Effector memory CD8-positive, alpha-beta T cell (primary cell): ENCODE measurements at regions not wholly inside any gene's neighbourhood (a gene's known extent, or its start where the extent isn't known, plus 50 kb on each side); places are given as distances from the start of the nearest gene placed in this dataset.
"Not testable (repeated sequence)": the region's sequence is repeated elsewhere in the genome, so short reads cannot be mapped to it uniquely, and the experiment has no call there.

ENCODE experiments used
- ATAC-seq: fragments of 150-1000 bp; cut with Tn5 transposase; replicated peaks from 2 replicates; pipeline ENCODE4 v1.10.0; 2021; ENCODE audit warnings: mild to moderate bottlenecking, moderate library complexity
- DNase-seq, 3 experiments: peaks; one replicate each; pipeline ENCODE4 v3.0.0; 2021
- H3K27ac Mint-ChIP-seq, 2 donors: one replicate each; pipeline ENCODE4 v1.8.0; 2022; ENCODE audit warnings: mild to moderate bottlenecking in 2 of 2, mixed read lengths in 2 of 2, moderate library complexity in 2 of 2
- H3K27me3 Mint-ChIP-seq, 2 donors: one replicate each; pipeline ENCODE4 v1.8.0; 2022; ENCODE audit warnings: mixed read lengths in 2 of 2
- H3K36me3 Mint-ChIP-seq: one replicate; pipeline ENCODE4 v1.8.0; 2022; ENCODE audit warnings: mild to moderate bottlenecking, moderate library complexity, mixed read lengths; ENCODE audit not compliant: insufficient read depth
- H3K4me1 Mint-ChIP-seq, 2 donors: one replicate each; pipeline ENCODE4 v1.8.0; 2022; ENCODE audit warnings: low read depth in 2 of 2, mixed read lengths in 2 of 2
- H3K4me3 Mint-ChIP-seq, 2 donors: one replicate each; pipeline ENCODE4 v1.8.0; 2022; ENCODE audit warnings: mild to moderate bottlenecking in 2 of 2, mixed read lengths in 2 of 2, moderate library complexity in 2 of 2
- H3K9me3 Mint-ChIP-seq, 2 donors: one replicate each; pipeline ENCODE4 v1.8.0; 2022; ENCODE audit warnings: mixed read lengths in 2 of 2

- Mint-ChIP-seq H3K4me1 (no peaks in the 10 kb centered on the region), H3K4me3 (no peak overlapping the region), H3K9me3 (peaks cover 10 to 15% of the 10 kb centered on the region in 2 donors), H3K27me3 (no peaks in the 10 kb centered on the region), H3K36me3 (no peaks in the 10 kb centered on the region), H3K27ac (no peak overlapping the region)
- DNase-seq (no peak), ATAC-seq (no peak)
Observed at GRCh38 chr7:9029681-9030530, 596.5 kb downstream of the NXPH1 start.

GRCh38 chr7:9030976-9031375, 597.6 kb downstream of the NXPH1 start:
- Mint-ChIP-seq H3K36me3 (no peaks in the 10 kb centered on the region), H3K4me1 (no peaks in the 10 kb centered on the region), H3K27me3 (no peaks in the 10 kb centered on the region), H3K4me3 (no peak overlapping the region), H3K9me3 (peaks cover 10 to 16% of the 10 kb centered on the region in 2 donors), H3K27ac (no peak overlapping the region)
- ATAC-seq (no peak), DNase-seq (no peak)

GRCh38 chr7:9031386-9031785, 598.0 kb downstream of the NXPH1 start:
- no peak for ATAC-seq
- H3K4me1 Mint-ChIP-seq, result no peaks in the 10 kb centered on the region
- H3K4me3 Mint-ChIP-seq, result no peak overlapping the region
- no peaks in the 10 kb centered on the region for H3K36me3 Mint-ChIP-seq
- H3K27ac Mint-ChIP-seq, result no peak overlapping the region
- DNase-seq, result no peak
- no peaks in the 10 kb centered on the region for H3K27me3 Mint-ChIP-seq
- peaks cover 10 to 16% of the 10 kb centered on the region in 2 donors for H3K9me3 Mint-ChIP-seq

- H3K9me3 Mint-ChIP-seq, result peaks cover 0 to 8% of the 10 kb centered on the region in 2 donors
- no peak overlapping the region for H3K4me3 Mint-ChIP-seq
- no peaks in the 10 kb centered on the region for H3K27me3 Mint-ChIP-seq
- H3K4me1 Mint-ChIP-seq, result no peaks in the 10 kb centered on the region
- H3K36me3 Mint-ChIP-seq, result no peaks in the 10 kb centered on the region
- ATAC-seq (no peak), DNase-seq (no peak)
- no peak overlapping the region for H3K27ac Mint-ChIP-seq
Observed at GRCh38 chr7:9036080-9036479, 602.7 kb downstream of the NXPH1 start.

GRCh38 chr7:9071160-9071762, 637.9 kb downstream of the NXPH1 start:
- no peaks in the 10 kb centered on the region for H3K27me3 Mint-ChIP-seq
- H3K9me3 Mint-ChIP-seq, result peaks cover 9 to 14% of the 10 kb centered on the region in 2 donors
- H3K4me3 Mint-ChIP-seq, result no peak overlapping the region
- H3K27ac Mint-ChIP-seq, result no peak overlapping the region
- no peaks in the 10 kb centered on the region for H3K4me1 Mint-ChIP-seq
- H3K36me3 Mint-ChIP-seq, result no peaks in the 10 kb centered on the region
- ATAC-seq, result no peak
- DNase-seq, result no peak

GRCh38 chr7:9075774-9076173, 642.4 kb downstream of the NXPH1 start:
- H3K4me3 Mint-ChIP-seq, H3K27ac Mint-ChIP-seq, DNase-seq, ATAC-seq, H3K4me1 Mint-ChIP-seq, H3K27me3 Mint-ChIP-seq, H3K36me3 Mint-ChIP-seq, H3K9me3 Mint-ChIP-seq: not testable (repeated sequence)

- Mint-ChIP-seq H3K9me3 (peaks cover 2 to 9% of the 10 kb centered on the region in 2 donors), H3K27ac (no peak overlapping the region), H3K27me3 (no peaks in the 10 kb centered on the region), H3K4me1 (no peaks in the 10 kb centered on the region), H3K4me3 (no peak overlapping the region), H3K36me3 (peaks cover 3% of the 10 kb centered on the region)
- ATAC-seq, result no peak
- DNase-seq, result no peak
Observed at GRCh38 chr7:9082203-9082602, 648.8 kb downstream of the NXPH1 start.

GRCh38 chr7:9083837-9084236, 650.4 kb downstream of the NXPH1 start:
- Mint-ChIP-seq H3K36me3 (peaks cover 3% of the 10 kb centered on the region), H3K4me1 (no peaks in the 10 kb centered on the region), H3K9me3 (peaks cover 0 to 9% of the 10 kb centered on the region in 2 donors), H3K27ac (no peak overlapping the region), H3K4me3 (no peak overlapping the region), H3K27me3 (no peaks in the 10 kb centered on the region)
- ATAC-seq, result no peak
- no peak for DNase-seq

GRCh38 chr7:9091282-9091681, 657.9 kb downstream of the NXPH1 start:
- Mint-ChIP-seq H3K4me1 (no peaks in the 10 kb centered on the region), H3K9me3 (peaks cover 6 to 24% of the 10 kb centered on the region in 2 donors), H3K4me3 (no peak overlapping the region), H3K36me3 (peaks cover 3% of the 10 kb centered on the region), H3K27me3 (no peaks in the 10 kb centered on the region), H3K27ac (no peak overlapping the region)
- ATAC-seq (no peak), DNase-seq (no peak)

GRCh38 chr7:9097565-9098060, 664.2 kb downstream of the NXPH1 start:
- H3K27ac Mint-ChIP-seq, result no peak overlapping the region
- DNase-seq (no peak), ATAC-seq (no peak)
- no peak overlapping the region for H3K4me3 Mint-ChIP-seq
- peaks cover 10 to 30% of the 10 kb centered on the region in 2 donors for H3K9me3 Mint-ChIP-seq
- H3K4me1 Mint-ChIP-seq, result no peaks in the 10 kb centered on the region
- H3K27me3 Mint-ChIP-seq, result no peaks in the 10 kb centered on the region
- H3K36me3 Mint-ChIP-seq, result peaks cover 3% of the 10 kb centered on the region

- H3K27me3 Mint-ChIP-seq, result no peaks in the 10 kb centered on the region
- ATAC-seq, result no peak
- no peak overlapping the region for H3K4me3 Mint-ChIP-seq
- peaks cover 8 to 10% of the 10 kb centered on the region in 2 donors for H3K9me3 Mint-ChIP-seq
- H3K27ac Mint-ChIP-seq, result no peak overlapping the region
- H3K36me3 Mint-ChIP-seq, result peaks cover under 1% of the 10 kb centered on the region
- no peaks in the 10 kb centered on the region for H3K4me1 Mint-ChIP-seq
- no peak for DNase-seq
Observed at GRCh38 chr7:9100289-9100688, 666.9 kb downstream of the NXPH1 start.

- H3K4me1 Mint-ChIP-seq, result no peaks in the 10 kb centered on the region
- peaks cover 3% of the 10 kb centered on the region for H3K36me3 Mint-ChIP-seq
- H3K4me3 Mint-ChIP-seq, result no peak overlapping the region
- DNase-seq, result no peak
- H3K27ac Mint-ChIP-seq, result no peak overlapping the region
- H3K27me3 Mint-ChIP-seq, result no peaks in the 10 kb centered on the region
- peaks cover 0 to 5% of the 10 kb centered on the region in 2 donors for H3K9me3 Mint-ChIP-seq
- no peak for ATAC-seq
Observed at GRCh38 chr7:9102846-9103245, 669.4 kb downstream of the NXPH1 start.

GRCh38 chr7:9106747-9107146, 673.3 kb downstream of the NXPH1 start:
- DNase-seq (no peak), ATAC-seq (no peak)
- no peaks in the 10 kb centered on the region for H3K4me1 Mint-ChIP-seq
- peaks cover 3% of the 10 kb centered on the region for H3K36me3 Mint-ChIP-seq
- no peak overlapping the region for H3K27ac Mint-ChIP-seq
- peaks cover 0 to 9% of the 10 kb centered on the region in 2 donors for H3K9me3 Mint-ChIP-seq
- no peaks in the 10 kb centered on the region for H3K27me3 Mint-ChIP-seq
- no peak overlapping the region for H3K4me3 Mint-ChIP-seq

- no peaks in the 10 kb centered on the region for H3K27me3 Mint-ChIP-seq
- no peaks in the 10 kb centered on the region for H3K4me1 Mint-ChIP-seq
- H3K27ac Mint-ChIP-seq, result no peak overlapping the region
- no peak overlapping the region for H3K4me3 Mint-ChIP-seq
- no peak for DNase-seq
- H3K9me3 Mint-ChIP-seq, result peaks cover 6 to 13% of the 10 kb centered on the region in 2 donors
- no peaks in the 10 kb centered on the region for H3K36me3 Mint-ChIP-seq
- no peak for ATAC-seq
Observed at GRCh38 chr7:9120331-9120730, 686.9 kb downstream of the NXPH1 start.
